ENCODE measurements at regions not wholly inside any gene's neighbourhood (a gene's known extent, or its start where the extent isn't known, plus 50 kb on each side); places are given as distances from the start of the nearest gene placed in this dataset.
"Not testable (repeated sequence)": the region's sequence is repeated elsewhere in the genome, so short reads cannot be mapped to it uniquely, and the experiment has no call there.

DNA sequence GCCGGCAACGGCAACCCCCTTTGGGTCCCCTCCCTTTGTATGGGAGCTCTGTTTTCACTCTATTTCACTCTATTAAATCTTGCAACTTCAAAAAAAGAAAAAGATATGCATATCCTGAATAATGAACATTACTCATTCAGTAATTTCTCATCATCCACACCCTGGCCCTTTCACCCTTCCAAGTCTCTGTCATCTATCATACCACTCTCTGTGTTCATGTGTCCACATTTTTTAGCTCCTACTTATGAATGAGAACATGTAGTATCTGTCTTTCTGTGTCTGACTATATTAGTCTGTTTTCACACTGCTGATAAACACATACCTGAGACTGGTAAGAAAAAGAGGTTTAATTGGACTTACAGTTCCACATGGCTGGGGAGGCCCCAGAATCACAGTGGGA, 209.8 kb upstream of the DDHD1 start:
- TF ChIP-seq CTCF, POLR2A (IDR thresholded peaks at IDR 0.05): not testable (repeated sequence)
